ENCODE measurements at regions not wholly inside any gene's neighbourhood (a gene's known extent, or its start where the extent isn't known, plus 50 kb on each side); places are given as distances from the start of the nearest gene placed in this dataset.

DNA sequence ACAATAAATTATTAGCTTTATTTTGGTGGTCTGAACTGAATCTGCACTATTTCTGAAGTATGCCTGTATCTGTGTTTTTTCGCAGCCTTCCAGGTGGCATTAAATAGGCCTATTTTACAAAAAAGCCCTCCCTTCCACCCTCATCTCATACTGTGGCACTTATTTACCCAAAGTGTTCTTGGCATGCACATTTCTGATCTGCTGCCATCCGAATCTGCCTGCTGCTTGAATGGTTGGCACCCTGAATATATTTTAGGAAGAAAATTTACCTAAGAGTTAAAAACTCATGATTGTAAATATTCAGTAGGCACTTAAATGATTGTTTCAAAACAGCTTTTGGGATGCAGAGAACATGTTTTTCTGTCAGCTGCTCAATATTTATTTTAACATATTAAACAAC is 150.1 kb downstream of the SLC28A3 start:
- TF ChIP-seq, protein P1, sequence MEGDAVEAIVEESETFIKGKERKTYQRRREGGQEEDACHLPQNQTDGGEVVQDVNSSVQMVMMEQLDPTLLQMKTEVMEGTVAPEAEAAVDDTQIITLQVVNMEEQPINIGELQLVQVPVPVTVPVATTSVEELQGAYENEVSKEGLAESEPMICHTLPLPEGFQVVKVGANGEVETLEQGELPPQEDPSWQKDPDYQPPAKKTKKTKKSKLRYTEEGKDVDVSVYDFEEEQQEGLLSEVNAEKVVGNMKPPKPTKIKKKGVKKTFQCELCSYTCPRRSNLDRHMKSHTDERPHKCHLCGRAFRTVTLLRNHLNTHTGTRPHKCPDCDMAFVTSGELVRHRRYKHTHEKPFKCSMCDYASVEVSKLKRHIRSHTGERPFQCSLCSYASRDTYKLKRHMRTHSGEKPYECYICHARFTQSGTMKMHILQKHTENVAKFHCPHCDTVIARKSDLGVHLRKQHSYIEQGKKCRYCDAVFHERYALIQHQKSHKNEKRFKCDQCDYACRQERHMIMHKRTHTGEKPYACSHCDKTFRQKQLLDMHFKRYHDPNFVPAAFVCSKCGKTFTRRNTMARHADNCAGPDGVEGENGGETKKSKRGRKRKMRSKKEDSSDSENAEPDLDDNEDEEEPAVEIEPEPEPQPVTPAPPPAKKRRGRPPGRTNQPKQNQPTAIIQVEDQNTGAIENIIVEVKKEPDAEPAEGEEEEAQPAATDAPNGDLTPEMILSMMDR (conservative IDR thresholded peaks at IDR 0.05; ENCODE audit: low read depth in 2 of 2) = no peak
- TF ChIP-seq REST (IDR thresholded peaks at IDR 0.05; ENCODE audit: unreplicated experiment) = no peak

Data from GM23338 (cell line).